Astrocyte (in vitro differentiated cells and primary cell): ENCODE measurements at regions not wholly inside any gene's neighbourhood (a gene's known extent, or its start where the extent isn't known, plus 50 kb on each side); places are given as distances from the start of the nearest gene placed in this dataset.

Experiments
- EZH2 ChIP-seq: IDR thresholded peaks from 2 replicates; pipeline ENCODE4 v1.6.1; 2012; ENCODE audit warnings: mild to moderate bottlenecking, low read length, inconsistent platforms; ENCODE audit not compliant: insufficient read depth
- TF ChIP-seq, protein P1 (sequence below): IDR thresholded peaks from 2 replicates; pipeline ENCODE4 v1.5.1; 2011; ENCODE audit warnings: low read depth, mild to moderate bottlenecking, inconsistent platforms, low read length, moderate library complexity; ENCODE audit not compliant: insufficient read depth

- TF ChIP-seq EZH2, result no peak
- TF ChIP-seq, protein P1, sequence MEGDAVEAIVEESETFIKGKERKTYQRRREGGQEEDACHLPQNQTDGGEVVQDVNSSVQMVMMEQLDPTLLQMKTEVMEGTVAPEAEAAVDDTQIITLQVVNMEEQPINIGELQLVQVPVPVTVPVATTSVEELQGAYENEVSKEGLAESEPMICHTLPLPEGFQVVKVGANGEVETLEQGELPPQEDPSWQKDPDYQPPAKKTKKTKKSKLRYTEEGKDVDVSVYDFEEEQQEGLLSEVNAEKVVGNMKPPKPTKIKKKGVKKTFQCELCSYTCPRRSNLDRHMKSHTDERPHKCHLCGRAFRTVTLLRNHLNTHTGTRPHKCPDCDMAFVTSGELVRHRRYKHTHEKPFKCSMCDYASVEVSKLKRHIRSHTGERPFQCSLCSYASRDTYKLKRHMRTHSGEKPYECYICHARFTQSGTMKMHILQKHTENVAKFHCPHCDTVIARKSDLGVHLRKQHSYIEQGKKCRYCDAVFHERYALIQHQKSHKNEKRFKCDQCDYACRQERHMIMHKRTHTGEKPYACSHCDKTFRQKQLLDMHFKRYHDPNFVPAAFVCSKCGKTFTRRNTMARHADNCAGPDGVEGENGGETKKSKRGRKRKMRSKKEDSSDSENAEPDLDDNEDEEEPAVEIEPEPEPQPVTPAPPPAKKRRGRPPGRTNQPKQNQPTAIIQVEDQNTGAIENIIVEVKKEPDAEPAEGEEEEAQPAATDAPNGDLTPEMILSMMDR, result no peak
Measured at GRCh38 chr21:18002393-18002792, 183.2 kb upstream of the C21orf91 start.
